Type B pancreatic cell (in vitro differentiated cells): ENCODE measurements at regions not wholly inside any gene's neighbourhood (a gene's known extent, or its start where the extent isn't known, plus 50 kb on each side); places are given as distances from the start of the nearest gene placed in this dataset.
"Not testable (repeated sequence)": the region's sequence is repeated elsewhere in the genome, so short reads cannot be mapped to it uniquely, and the experiment has no call there.

Source experiments
- DNase-seq: peaks from one replicate; pipeline ENCODE4 v3.0.0; 2021; ENCODE audit warnings: mixed read lengths; ENCODE audit not compliant: unreplicated experiment; ENCODE audit errors: extremely low spot score
- H3K27ac Mint-ChIP-seq: 2 replicates; pipeline ENCODE4 v1.8.0; 2021; ENCODE audit warnings: mild to moderate bottlenecking, mixed read lengths
- H3K27me3 Mint-ChIP-seq: 2 replicates; pipeline ENCODE4 v1.8.0; 2021; ENCODE audit warnings: mixed read lengths
- H3K36me3 Mint-ChIP-seq: 2 replicates; pipeline ENCODE4 v1.8.0; 2021; ENCODE audit warnings: mixed read lengths
- H3K4me1 Mint-ChIP-seq: one replicate; pipeline ENCODE4 v1.8.0; 2021; ENCODE audit warnings: mixed read lengths; ENCODE audit not compliant: unreplicated experiment
- H3K4me3 Mint-ChIP-seq: 2 replicates; pipeline ENCODE4 v1.8.0; 2021; ENCODE audit warnings: mild to moderate bottlenecking, mixed read lengths
- H3K9me3 Mint-ChIP-seq: 2 replicates; pipeline ENCODE4 v1.8.0; 2021; ENCODE audit warnings: mixed read lengths
- TF ChIP-seq, protein P1 (sequence below): fragments of 200-600 bp; sonication (generic); conservative IDR thresholded peaks from 2 replicates; pipeline ENCODE4 v1.5.0; 2021; ENCODE audit warnings: antibody characterized with exemption, mild to moderate bottlenecking

DNA sequence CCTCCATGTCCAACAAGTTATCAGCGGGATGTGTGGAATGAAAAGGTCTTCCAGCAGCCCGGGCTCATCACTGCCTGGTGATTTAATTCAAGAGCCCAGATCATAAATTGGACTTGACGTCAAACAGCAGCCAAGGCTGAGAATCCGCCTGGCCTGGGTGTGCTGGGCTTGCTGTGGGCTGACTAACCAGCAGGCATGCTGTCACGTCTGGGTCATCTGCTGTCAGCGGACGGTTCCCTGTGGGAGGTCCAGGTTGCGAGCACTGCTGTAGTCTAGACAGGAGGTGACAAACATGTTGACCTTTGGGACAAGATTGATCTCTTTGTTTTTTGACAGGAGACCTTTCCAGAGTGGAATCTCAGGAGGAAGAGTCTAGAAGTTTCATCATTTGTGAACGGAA lies 289.7 kb downstream of the OSTF1 start:
- no peaks in the 10 kb centered on the region for H3K27me3 Mint-ChIP-seq
- no peak overlapping the region for H3K4me3 Mint-ChIP-seq
- DNase-seq, result no peak
- TF ChIP-seq, protein P1, sequence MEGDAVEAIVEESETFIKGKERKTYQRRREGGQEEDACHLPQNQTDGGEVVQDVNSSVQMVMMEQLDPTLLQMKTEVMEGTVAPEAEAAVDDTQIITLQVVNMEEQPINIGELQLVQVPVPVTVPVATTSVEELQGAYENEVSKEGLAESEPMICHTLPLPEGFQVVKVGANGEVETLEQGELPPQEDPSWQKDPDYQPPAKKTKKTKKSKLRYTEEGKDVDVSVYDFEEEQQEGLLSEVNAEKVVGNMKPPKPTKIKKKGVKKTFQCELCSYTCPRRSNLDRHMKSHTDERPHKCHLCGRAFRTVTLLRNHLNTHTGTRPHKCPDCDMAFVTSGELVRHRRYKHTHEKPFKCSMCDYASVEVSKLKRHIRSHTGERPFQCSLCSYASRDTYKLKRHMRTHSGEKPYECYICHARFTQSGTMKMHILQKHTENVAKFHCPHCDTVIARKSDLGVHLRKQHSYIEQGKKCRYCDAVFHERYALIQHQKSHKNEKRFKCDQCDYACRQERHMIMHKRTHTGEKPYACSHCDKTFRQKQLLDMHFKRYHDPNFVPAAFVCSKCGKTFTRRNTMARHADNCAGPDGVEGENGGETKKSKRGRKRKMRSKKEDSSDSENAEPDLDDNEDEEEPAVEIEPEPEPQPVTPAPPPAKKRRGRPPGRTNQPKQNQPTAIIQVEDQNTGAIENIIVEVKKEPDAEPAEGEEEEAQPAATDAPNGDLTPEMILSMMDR, result no peak
- H3K27ac Mint-ChIP-seq, result no peak overlapping the region
- peaks cover 5% of the 10 kb centered on the region for H3K9me3 Mint-ChIP-seq
- H3K36me3 Mint-ChIP-seq, result no peaks in the 10 kb centered on the region
- H3K4me1 Mint-ChIP-seq, result peaks cover 4% of the 10 kb centered on the region

DNA sequence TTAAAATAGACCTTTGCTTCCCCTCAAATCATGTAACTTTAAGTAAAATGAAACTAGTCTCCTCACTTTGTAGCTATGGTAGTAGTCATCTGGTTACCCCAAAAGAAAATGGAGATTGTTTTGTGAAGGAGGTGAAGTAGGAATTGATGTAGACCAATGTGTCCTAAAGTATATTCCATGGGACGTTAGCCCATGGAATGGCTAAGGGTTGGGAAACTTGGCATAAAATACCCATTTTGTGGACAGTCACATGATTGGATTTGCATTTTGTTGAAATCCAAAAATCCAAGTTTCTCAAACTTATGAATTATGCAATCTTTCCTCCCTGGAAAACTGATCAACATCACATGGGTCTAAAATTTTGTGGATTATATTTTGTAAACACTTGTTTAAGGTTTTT lies 290.6 kb downstream of the OSTF1 start:
- H3K4me1 Mint-ChIP-seq, result peaks cover 4% of the 10 kb centered on the region
- no peak overlapping the region for H3K4me3 Mint-ChIP-seq
- TF ChIP-seq, protein P1, result no peak
- DNase-seq, result no peak
- no peaks in the 10 kb centered on the region for H3K27me3 Mint-ChIP-seq
- no peak overlapping the region for H3K27ac Mint-ChIP-seq
- H3K36me3 Mint-ChIP-seq, result no peaks in the 10 kb centered on the region
- H3K9me3 Mint-ChIP-seq, result no peaks in the 10 kb centered on the region

DNA sequence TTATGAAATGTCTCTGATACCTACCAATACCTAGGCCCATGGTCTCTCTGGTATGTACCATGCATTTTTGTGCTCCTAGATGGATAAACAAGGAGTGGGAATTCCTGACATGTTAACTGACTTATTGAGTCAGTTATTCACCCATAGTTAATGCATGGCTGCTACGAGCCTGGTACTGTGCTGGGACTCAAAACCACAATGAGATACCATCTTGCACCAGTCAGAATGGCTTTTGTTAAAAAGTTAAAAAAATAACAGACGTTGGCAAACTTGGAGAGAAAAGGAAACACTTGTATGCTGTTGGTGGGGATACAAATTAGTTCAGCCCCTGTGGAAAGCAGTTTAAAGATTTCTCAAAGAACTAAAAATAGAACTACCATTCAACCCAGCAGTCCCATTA lies 293.8 kb downstream of the OSTF1 start:
- H3K27ac Mint-ChIP-seq, result no peak overlapping the region
- H3K9me3 Mint-ChIP-seq, result no peaks in the 10 kb centered on the region
- no peaks in the 10 kb centered on the region for H3K36me3 Mint-ChIP-seq
- no peak for DNase-seq
- H3K27me3 Mint-ChIP-seq, result no peaks in the 10 kb centered on the region
- TF ChIP-seq, protein P1, result no peak
- H3K4me1 Mint-ChIP-seq, result peaks cover 4% of the 10 kb centered on the region
- no peak overlapping the region for H3K4me3 Mint-ChIP-seq

DNA sequence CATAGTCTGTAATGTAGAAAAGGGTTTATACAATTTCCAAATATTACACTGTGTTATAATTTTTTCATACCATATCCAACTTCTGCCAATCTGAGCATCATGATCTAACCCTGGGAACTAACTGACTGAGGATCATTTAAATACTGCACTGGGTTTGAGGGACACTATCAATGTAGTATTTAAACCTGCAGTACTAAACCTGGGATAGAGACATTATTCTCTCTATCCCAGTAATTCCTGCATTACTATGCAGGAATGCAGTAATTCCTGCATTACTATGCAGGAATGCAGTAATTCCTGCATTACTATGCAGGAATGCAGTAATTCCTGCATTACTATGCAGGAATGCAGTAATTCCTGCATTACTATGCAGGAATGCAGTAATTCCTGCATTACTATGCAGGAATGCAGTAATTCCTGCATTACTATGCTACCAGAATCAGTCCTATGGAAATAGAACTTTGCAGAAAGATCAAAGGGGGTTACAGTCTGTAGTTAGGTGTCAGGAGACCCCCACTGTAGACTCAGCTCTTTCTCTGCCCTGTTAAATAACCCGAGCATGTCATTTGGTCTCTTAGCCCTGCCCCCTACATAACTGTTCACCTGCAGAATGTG lies 295.2 kb downstream of the OSTF1 start:
- H3K36me3 Mint-ChIP-seq, H3K9me3 Mint-ChIP-seq, H3K27me3 Mint-ChIP-seq, H3K4me1 Mint-ChIP-seq, H3K27ac Mint-ChIP-seq, DNase-seq: not testable (repeated sequence)
- H3K4me3 Mint-ChIP-seq, result peak overlapping the region; percentile 3

DNA sequence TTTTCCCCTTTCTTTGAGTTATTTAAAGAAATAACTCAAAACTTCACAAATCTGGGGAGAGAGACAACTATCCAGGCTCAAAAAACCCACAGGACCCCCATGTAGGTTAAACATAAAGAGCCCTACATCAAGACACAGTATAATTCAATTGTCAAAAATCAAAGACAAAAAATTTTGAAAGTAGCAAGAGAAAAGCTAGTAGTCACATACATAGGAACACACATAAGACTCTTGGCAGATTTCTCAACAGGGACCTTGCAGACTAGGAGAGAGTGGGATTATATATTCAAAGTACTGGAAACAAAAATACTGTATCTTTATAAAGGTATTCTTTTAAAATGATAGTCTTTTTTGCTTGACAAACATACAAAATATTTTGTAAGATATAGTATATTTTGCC lies 296.9 kb downstream of the OSTF1 start:
- no peak for DNase-seq
- Mint-ChIP-seq H3K9me3 (no peaks in the 10 kb centered on the region), H3K4me3 (no peak overlapping the region), H3K27me3 (no peaks in the 10 kb centered on the region), H3K36me3 (no peaks in the 10 kb centered on the region), H3K27ac (no peak overlapping the region), H3K4me1 (no peaks in the 10 kb centered on the region)
- TF ChIP-seq, protein P1, result no peak

DNA sequence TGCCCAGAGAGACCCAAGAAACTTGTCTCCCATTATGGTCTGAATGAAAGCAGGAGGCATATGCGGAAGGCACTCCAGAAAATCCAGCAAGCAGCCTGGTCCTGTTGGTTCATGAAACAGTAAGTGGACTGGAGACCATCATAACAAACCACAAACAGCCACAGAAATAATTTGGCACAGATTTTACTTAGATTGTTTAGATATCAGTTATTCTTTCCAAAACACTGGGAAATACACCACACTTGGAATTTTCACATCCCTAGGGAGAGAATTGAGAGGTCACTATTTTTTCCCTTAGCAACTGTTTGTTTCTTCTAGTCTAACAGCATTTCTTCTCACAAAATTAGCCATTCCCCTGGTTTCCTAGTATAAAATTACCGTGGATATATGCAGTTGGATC lies 300.8 kb downstream of the OSTF1 start:
- no peaks in the 10 kb centered on the region for H3K4me1 Mint-ChIP-seq
- H3K36me3 Mint-ChIP-seq, result no peaks in the 10 kb centered on the region
- H3K27ac Mint-ChIP-seq, result no peak overlapping the region
- DNase-seq, result no peak
- TF ChIP-seq, protein P1, result no peak
- H3K4me3 Mint-ChIP-seq, result no peak overlapping the region
- H3K27me3 Mint-ChIP-seq, result no peaks in the 10 kb centered on the region
- no peaks in the 10 kb centered on the region for H3K9me3 Mint-ChIP-seq
